Spleen (tissue), 11 donors: ENCODE measurements at regions not wholly inside any gene's neighbourhood (a gene's known extent, or its start where the extent isn't known, plus 50 kb on each side); places are given as distances from the start of the nearest gene placed in this dataset.

Source experiments
- DNase-seq: peaks from one replicate; pipeline ENCODE4 v3.0.0-alpha.2; 2020
- H3K27ac ChIP-seq, 8 donors: fragments of 200-600 bp; sonication (generic) in 7 of 8; 1 replicate in 4 of 8; 2 replicates in 4 of 8; pipeline versions ENCODE4 v1.5.0 to v1.8.0; 2016 to 2021; ENCODE audit warnings: inconsistent platforms in 4 of 8, mild to moderate bottlenecking in 4 of 8, moderate library complexity in 1 of 8
- H3K27me3 ChIP-seq, 7 donors: fragments of 200-600 bp; sonication (generic) in 6 of 7; replicated peaks in 1 of 7; 1 replicate in 4 of 7; 2 replicates in 3 of 7; pipeline versions ENCODE4 v1.5.0 to v1.8.0; 2016 to 2021; ENCODE audit warnings: inconsistent platforms in 3 of 7, mild to moderate bottlenecking in 1 of 7
- H3K36me3 ChIP-seq, 6 donors: fragments of 200-600 bp; sonication (generic) in 5 of 6; 1 replicate in 4 of 6; 2 replicates in 2 of 6; pipeline versions ENCODE4 v1.5.0 to v1.8.0; 2016 to 2021; ENCODE audit warnings: inconsistent platforms in 2 of 6
- H3K4me1 ChIP-seq, 6 donors: fragments of 200-600 bp; sonication (generic) in 5 of 6; 1 replicate in 3 of 6; 2 replicates in 3 of 6; pipeline versions ENCODE4 v1.5.0 to v1.8.0; 2016 to 2021; ENCODE audit warnings: inconsistent platforms in 3 of 6
- H3K4me3 ChIP-seq, 8 donors: fragments of 200-600 bp; sonication (generic) in 7 of 8; 1 replicate in 4 of 8; 2 replicates in 4 of 8; pipeline versions ENCODE4 v1.5.0 to v1.8.0; 2016 to 2021; ENCODE audit warnings: inconsistent platforms in 4 of 8, mild to moderate bottlenecking in 4 of 8, moderate library complexity in 2 of 8
- H3K9me3 ChIP-seq, 8 donors: fragments of 200-600 bp; sonication (generic) in 7 of 8; 1 replicate in 4 of 8; 2 replicates in 4 of 8; pipeline versions ENCODE4 v1.5.0 to v1.8.0; 2016 to 2021; ENCODE audit warnings: inconsistent platforms in 4 of 8
- POLR2A ChIP-seq, 3 donors: fragments of 450-650 bp; IDR thresholded peaks; one replicate each; pipeline ENCODE4 v1.5.1; 2017; ENCODE audit warnings: antibody characterized with exemption in 3 of 3, mild to moderate bottlenecking in 1 of 3
- POLR2AphosphoS5 ChIP-seq, 3 donors: sonication (generic); formaldehyde crosslinking; IDR thresholded peaks; one replicate each; pipeline ENCODE4 v1.5.1; 2017; ENCODE audit warnings: antibody characterized with exemption in 3 of 3
- WGBS, 5 donors: extraction: QIAGEN DNeasy Blood & Tissue Kit in 3 of 5; methylation state at CpG; one replicate each; pipeline versions ENCODE4 v1.1.5 to v1.1.7; 2013 to 2018; 5-methylcytosine and 5-hydroxymethylcytosine counted together
- intact Hi-C: fragments of 100-400 bp; cut with DNase I; formaldehyde crosslinking; loops from one replicate; pipeline ENCODE4 v1.15.0; 2023; ENCODE audit warnings: low total_unique reads
- TF ChIP-seq, protein P1 (sequence below), 11 experiments: fragments of 200-600 bp in 7 of 11; fragments of 450-650 bp in 4 of 11; sonication (generic) in 4 of 11; IDR thresholded peaks in 8 of 11; conservative IDR thresholded peaks in 3 of 11; 1 replicate in 7 of 11; 2 replicates in 4 of 11; pipeline versions ENCODE4 v1.4.0 to v1.8.0; 2016 to 2021; ENCODE audit warnings: antibody characterized with exemption in 11 of 11, inconsistent platforms in 4 of 11, mild to moderate bottlenecking in 1 of 11
- donor health status: healthy with polysubstance abuse.
- donor health status: DM: no; HTN: no; CAD: no; lungs with moderate emphysema.
- donor health status: DM: no; HTN: no; CAD: no.
- donor health status: Bipolar disorder and iron deficiency.
- donor health status: healthy.
- donor health status: DM: no; HTN: no; CAD: no.
- donor health status: DM: yes; HTN: yes; CAD: no.

GRCh38 chr13:87120476-87120875 is 550.7 kb upstream of the SLITRK5 start:
- Histone ChIP-seq H3K4me3 (no peak overlapping the region), H3K27me3 (no peaks in the 10 kb centered on the region), H3K27ac (no peak overlapping the region), H3K4me1 (no peaks in the 10 kb centered on the region), H3K36me3 (no peaks in the 10 kb centered on the region), H3K9me3 (no peaks in the 10 kb centered on the region)
- no peak for TF ChIP-seq POLR2A (IDR thresholded peaks at IDR 0.05)
- intact Hi-C loops = no loop called here
- no peak for DNase-seq
- WGBS, 5 donors = 29 to 37% (median 35%) methylated on average over 2 of the region's 2 CpGs

DNA sequence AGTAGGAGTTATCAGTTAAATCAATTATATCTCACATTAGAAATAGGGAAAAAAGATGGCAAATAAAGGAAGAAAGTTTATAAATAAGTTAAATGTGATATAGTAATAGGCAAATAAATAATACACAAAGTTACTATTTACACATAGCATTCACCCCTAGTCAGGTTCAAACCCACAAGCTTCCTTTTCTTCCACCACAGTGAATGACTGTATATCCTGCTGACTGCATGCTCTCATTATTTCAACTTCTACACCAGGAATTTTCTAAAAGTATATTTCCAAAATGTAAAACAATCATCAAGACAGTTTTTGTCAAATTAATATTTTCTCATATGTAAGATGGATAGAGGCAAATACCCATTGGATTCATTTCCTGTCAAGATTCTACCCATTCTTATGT is 548.6 kb upstream of the SLITRK5 start:
- no peak overlapping the region for H3K27ac ChIP-seq
- intact Hi-C loops = no loop called here
- no peak overlapping the region for H3K4me3 ChIP-seq
- no peaks in the 10 kb centered on the region for H3K4me1 ChIP-seq
- no peaks in the 10 kb centered on the region for H3K36me3 ChIP-seq
- H3K9me3 ChIP-seq = no peaks in the 10 kb centered on the region
- TF ChIP-seq POLR2A (IDR thresholded peaks at IDR 0.05) (no peak), POLR2AphosphoS5 (IDR thresholded peaks at IDR 0.05) (no peak)
- TF ChIP-seq, protein P1, sequence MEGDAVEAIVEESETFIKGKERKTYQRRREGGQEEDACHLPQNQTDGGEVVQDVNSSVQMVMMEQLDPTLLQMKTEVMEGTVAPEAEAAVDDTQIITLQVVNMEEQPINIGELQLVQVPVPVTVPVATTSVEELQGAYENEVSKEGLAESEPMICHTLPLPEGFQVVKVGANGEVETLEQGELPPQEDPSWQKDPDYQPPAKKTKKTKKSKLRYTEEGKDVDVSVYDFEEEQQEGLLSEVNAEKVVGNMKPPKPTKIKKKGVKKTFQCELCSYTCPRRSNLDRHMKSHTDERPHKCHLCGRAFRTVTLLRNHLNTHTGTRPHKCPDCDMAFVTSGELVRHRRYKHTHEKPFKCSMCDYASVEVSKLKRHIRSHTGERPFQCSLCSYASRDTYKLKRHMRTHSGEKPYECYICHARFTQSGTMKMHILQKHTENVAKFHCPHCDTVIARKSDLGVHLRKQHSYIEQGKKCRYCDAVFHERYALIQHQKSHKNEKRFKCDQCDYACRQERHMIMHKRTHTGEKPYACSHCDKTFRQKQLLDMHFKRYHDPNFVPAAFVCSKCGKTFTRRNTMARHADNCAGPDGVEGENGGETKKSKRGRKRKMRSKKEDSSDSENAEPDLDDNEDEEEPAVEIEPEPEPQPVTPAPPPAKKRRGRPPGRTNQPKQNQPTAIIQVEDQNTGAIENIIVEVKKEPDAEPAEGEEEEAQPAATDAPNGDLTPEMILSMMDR (IDR thresholded peaks at IDR 0.05 in 8 of 11, conservative IDR thresholded peaks at IDR 0.05 in 3 of 11) = no peak
- H3K27me3 ChIP-seq = no peaks in the 10 kb centered on the region
- DNase-seq = no peak

- intact Hi-C loops = no loop called here
- no peaks in the 10 kb centered on the region for H3K9me3 ChIP-seq
- no peaks in the 10 kb centered on the region for H3K4me1 ChIP-seq
- H3K36me3 ChIP-seq = no peaks in the 10 kb centered on the region
- 23 to 35% (median 27%) methylated on average over 10 of the region's 10 CpGs for WGBS, 5 donors
- TF ChIP-seq POLR2A (IDR thresholded peaks at IDR 0.05) (no peak), POLR2AphosphoS5 (IDR thresholded peaks at IDR 0.05) (no peak)
- TF ChIP-seq, protein P1 (IDR thresholded peaks at IDR 0.05 in 8 of 11, conservative IDR thresholded peaks at IDR 0.05 in 3 of 11) = no peak
- H3K27ac ChIP-seq = no peak overlapping the region
- H3K4me3 ChIP-seq = no peak overlapping the region
- DNase-seq = no peak
- H3K27me3 ChIP-seq = no peaks in the 10 kb centered on the region
Measured at GRCh38 chr13:87123987-87124784, 547.0 kb upstream of the SLITRK5 start.

GRCh38 chr13:87124785-87125074 is 546.4 kb upstream of the SLITRK5 start:
- Histone ChIP-seq H3K27me3 (no peaks in the 10 kb centered on the region), H3K9me3 (no peaks in the 10 kb centered on the region), H3K4me1 (no peaks in the 10 kb centered on the region), H3K36me3 (no peaks in the 10 kb centered on the region), H3K4me3 (no peak overlapping the region), H3K27ac (no peak overlapping the region)
- no peak for DNase-seq
- intact Hi-C loops = no loop called here
- TF ChIP-seq, protein P1 (IDR thresholded peaks at IDR 0.05 in 8 of 11, conservative IDR thresholded peaks at IDR 0.05 in 3 of 11) = no peak
- TF ChIP-seq POLR2A (IDR thresholded peaks at IDR 0.05) (no peak), POLR2AphosphoS5 (IDR thresholded peaks at IDR 0.05) (no peak)
- 86 to 95% (median 91%) methylated on average over 4 of the region's 4 CpGs for WGBS, 5 donors

DNA sequence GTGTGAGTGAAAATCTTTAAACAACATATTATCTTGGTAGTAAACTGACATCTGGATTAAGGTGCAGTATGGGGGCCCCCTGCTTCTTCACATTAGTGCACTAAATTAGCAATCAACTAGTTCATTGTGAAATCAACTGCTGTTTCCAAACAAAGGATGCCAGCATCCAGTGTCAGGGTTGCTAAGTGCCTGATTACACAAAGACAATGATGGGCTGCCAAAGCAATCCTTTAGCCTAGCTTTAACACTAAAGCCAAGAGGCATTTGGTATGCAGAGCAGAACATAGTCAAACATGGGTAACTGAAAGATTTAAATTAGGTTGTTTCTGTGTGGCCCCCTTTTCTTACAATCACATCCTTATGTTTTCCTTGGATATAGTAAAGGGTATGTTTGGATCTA is 543.1 kb upstream of the SLITRK5 start:
- Histone ChIP-seq H3K36me3 (no peaks in the 10 kb centered on the region), H3K4me3 (no peak overlapping the region), H3K27ac (no peak overlapping the region), H3K9me3 (no peaks in the 10 kb centered on the region), H3K27me3 (no peaks in the 10 kb centered on the region), H3K4me1 (no peaks in the 10 kb centered on the region)
- intact Hi-C loops = no loop called here
- no peak for TF ChIP-seq POLR2A (IDR thresholded peaks at IDR 0.05)
- TF ChIP-seq, protein P1 (IDR thresholded peaks at IDR 0.05 in 8 of 11, conservative IDR thresholded peaks at IDR 0.05 in 3 of 11) = no peak
- no peak for TF ChIP-seq POLR2AphosphoS5 (IDR thresholded peaks at IDR 0.05)
- DNase-seq = no peak
